HepG2 (cell line): ENCODE measurements at regions not wholly inside any gene's neighbourhood (a gene's known extent, or its start where the extent isn't known, plus 50 kb on each side); places are given as distances from the start of the nearest gene placed in this dataset.

Experiments used
- CBX5 ChIP-seq: sonication (generic); formaldehyde crosslinking; IDR thresholded peaks from 2 replicates; pipeline ENCODE4 v1.4.0; 2020; ENCODE audit warnings: missing genetic modification reagents, borderline replicate concordance
- EP300 ChIP-seq, 3 experiments: sonication (generic) in 1 of 3; formaldehyde crosslinking in 1 of 3; IDR thresholded peaks; 2 replicates each; pipeline versions ENCODE4 v1.5.1 to v1.6.1; 2011 to 2020; ENCODE audit warnings: low read depth in 2 of 3, low read length in 2 of 3, borderline replicate concordance in 1 of 3, improper control_type of control experiment in 1 of 3, mild to moderate bottlenecking in 1 of 3, missing genetic modification reagents in 1 of 3, moderate library complexity in 1 of 3
- MTA3 ChIP-seq: sonication (generic); formaldehyde crosslinking; IDR thresholded peaks from 2 replicates; pipeline ENCODE4 v1.4.0; 2020; ENCODE audit warnings: missing genetic modification reagents
- MXI1 ChIP-seq: IDR thresholded peaks from 3 replicates; pipeline ENCODE4 v1.6.1; 2012; ENCODE audit warnings: low read depth, low read length, inconsistent platforms, borderline replicate concordance
- SSRP1 ChIP-seq: IDR thresholded peaks from 2 replicates; pipeline ENCODE4 v1.6.1; 2016; ENCODE audit warnings: control low read depth

DNA sequence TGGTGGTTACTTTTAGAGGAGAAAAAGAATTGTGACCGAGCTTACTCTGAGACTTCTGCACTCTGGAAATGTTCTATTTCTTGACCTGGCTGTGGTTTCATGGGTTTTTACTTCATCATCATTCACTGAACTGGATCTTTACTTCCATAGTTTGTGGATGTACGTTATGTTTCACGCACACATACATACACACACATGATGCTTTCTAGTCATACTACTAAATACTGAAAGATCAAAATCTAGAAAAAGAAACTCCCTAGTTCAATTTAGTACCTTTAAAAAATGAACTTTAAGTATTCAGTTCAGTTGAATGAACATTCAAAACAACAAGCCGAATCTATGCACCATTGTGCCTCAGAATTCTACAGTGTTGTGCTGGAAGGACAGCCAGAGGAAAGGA lies 65.0 kb downstream of the TEX35 start:
- TF ChIP-seq MXI1 (no peak), CBX5 (CRISPR knock-in tag) (no peak), MTA3 (CRISPR knock-in tag) (no peak), SSRP1 (CRISPR knock-in tag) (no peak), EP300 (IDR thresholded peaks at IDR 0.05; ENCODE audit: low read depth in 2 of 2, low read length in 2 of 2) (no peak), EP300 (CRISPR knock-in tag; IDR thresholded peaks at IDR 0.05; ENCODE audit: borderline replicate concordance) (no peak)
